ENCODE measurements at regions not wholly inside any gene's neighbourhood (a gene's known extent, or its start where the extent isn't known, plus 50 kb on each side); places are given as distances from the start of the nearest gene placed in this dataset.

DNA sequence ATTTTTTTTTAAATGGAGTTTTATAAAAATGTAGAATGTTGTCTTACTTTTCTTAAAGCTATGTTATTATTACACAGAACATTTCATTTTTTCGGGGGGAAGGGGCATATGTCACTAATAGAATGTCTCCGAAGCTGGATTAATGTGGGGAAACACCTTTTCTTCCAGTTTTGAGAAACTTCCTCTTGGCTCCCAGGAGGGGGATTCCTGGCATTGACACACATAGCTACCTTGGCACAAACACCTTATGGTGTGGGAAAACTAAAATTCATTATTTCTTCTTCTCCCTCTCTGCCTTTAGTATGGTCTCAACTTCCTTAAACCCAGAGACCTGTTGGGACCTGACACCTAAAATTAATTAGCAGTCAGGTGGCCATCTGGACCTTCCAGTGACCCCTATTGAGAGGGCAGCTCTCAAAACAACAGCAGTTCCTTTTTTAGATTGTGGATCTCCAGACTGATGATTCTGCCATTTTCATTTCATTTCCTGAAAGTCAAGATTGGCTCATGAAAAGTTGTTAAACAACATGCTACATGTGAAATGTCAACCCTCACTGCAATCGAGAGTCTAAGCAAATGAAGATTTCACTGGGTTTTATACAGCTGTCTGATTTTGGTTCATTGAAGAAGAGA lies 70.1 kb upstream of the EDEM3 start:
- Histone ChIP-seq H3F3A (replicated peaks; ENCODE audit: low read depth) (no peaks in the 10 kb centered on the region), H3K4me2 (no peak overlapping the region), H3K27ac (ENCODE audit: low read depth) (no peak overlapping the region), H3K4me3 (no peak overlapping the region), H3K4me1 (ENCODE audit: insufficient read depth) (no peaks in the 10 kb centered on the region), H3K79me2 (replicated peaks; ENCODE audit: insufficient read depth) (no peaks in the 10 kb centered on the region), H3K9me2 (ENCODE audit: insufficient read depth) (no peaks in the 10 kb centered on the region), H3K36me3 (ENCODE audit: insufficient read depth) (no peaks in the 10 kb centered on the region; the same call in 1 of the 2 replicates), H3K27me3 (ENCODE audit: insufficient read depth) (no peaks in the 10 kb centered on the region), H2AFZ (no peak overlapping the region), H4K20me1 (replicated peaks; ENCODE audit: insufficient read depth) (no peaks in the 10 kb centered on the region)
- DNase-seq (ENCODE audit: low spot score) (no peak), ATAC-seq (no peak)
- TF ChIP-seq EZH2 (IDR thresholded peaks at IDR 0.05; ENCODE audit: low read depth, unreplicated experiment): no peak
- no peak for TF ChIP-seq STAT1 (IDR thresholded peaks at IDR 0.05; ENCODE audit: unreplicated experiment)
- TF ChIP-seq ZNF114 (CRISPR knock-in tag; IDR thresholded peaks at IDR 0.05): no peak
- no peak for TF ChIP-seq ZNF462 (CRISPR knock-in tag; IDR thresholded peaks at IDR 0.05)
- TF ChIP-seq, protein P1, sequence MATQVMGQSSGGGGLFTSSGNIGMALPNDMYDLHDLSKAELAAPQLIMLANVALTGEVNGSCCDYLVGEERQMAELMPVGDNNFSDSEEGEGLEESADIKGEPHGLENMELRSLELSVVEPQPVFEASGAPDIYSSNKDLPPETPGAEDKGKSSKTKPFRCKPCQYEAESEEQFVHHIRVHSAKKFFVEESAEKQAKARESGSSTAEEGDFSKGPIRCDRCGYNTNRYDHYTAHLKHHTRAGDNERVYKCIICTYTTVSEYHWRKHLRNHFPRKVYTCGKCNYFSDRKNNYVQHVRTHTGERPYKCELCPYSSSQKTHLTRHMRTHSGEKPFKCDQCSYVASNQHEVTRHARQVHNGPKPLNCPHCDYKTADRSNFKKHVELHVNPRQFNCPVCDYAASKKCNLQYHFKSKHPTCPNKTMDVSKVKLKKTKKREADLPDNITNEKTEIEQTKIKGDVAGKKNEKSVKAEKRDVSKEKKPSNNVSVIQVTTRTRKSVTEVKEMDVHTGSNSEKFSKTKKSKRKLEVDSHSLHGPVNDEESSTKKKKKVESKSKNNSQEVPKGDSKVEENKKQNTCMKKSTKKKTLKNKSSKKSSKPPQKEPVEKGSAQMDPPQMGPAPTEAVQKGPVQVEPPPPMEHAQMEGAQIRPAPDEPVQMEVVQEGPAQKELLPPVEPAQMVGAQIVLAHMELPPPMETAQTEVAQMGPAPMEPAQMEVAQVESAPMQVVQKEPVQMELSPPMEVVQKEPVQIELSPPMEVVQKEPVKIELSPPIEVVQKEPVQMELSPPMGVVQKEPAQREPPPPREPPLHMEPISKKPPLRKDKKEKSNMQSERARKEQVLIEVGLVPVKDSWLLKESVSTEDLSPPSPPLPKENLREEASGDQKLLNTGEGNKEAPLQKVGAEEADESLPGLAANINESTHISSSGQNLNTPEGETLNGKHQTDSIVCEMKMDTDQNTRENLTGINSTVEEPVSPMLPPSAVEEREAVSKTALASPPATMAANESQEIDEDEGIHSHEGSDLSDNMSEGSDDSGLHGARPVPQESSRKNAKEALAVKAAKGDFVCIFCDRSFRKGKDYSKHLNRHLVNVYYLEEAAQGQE (IDR thresholded peaks at IDR 0.05; ENCODE audit: unreplicated experiment): no peak
- TF ChIP-seq ETS1 (IDR thresholded peaks at IDR 0.05): no peak
- TF ChIP-seq NANOG (IDR thresholded peaks at IDR 0.05; ENCODE audit: borderline replicate concordance): no peak
- TF ChIP-seq ZNF331 (CRISPR knock-in tag; IDR thresholded peaks at IDR 0.05; ENCODE audit: low read depth): no peak
- TF ChIP-seq JUNB (IDR thresholded peaks at IDR 0.05; ENCODE audit: unreplicated experiment): no peak
- no peak for TF ChIP-seq CREB1 (CRISPR knock-in tag; IDR thresholded peaks at IDR 0.05; ENCODE audit: low read depth)
- TF ChIP-seq, protein P2, sequence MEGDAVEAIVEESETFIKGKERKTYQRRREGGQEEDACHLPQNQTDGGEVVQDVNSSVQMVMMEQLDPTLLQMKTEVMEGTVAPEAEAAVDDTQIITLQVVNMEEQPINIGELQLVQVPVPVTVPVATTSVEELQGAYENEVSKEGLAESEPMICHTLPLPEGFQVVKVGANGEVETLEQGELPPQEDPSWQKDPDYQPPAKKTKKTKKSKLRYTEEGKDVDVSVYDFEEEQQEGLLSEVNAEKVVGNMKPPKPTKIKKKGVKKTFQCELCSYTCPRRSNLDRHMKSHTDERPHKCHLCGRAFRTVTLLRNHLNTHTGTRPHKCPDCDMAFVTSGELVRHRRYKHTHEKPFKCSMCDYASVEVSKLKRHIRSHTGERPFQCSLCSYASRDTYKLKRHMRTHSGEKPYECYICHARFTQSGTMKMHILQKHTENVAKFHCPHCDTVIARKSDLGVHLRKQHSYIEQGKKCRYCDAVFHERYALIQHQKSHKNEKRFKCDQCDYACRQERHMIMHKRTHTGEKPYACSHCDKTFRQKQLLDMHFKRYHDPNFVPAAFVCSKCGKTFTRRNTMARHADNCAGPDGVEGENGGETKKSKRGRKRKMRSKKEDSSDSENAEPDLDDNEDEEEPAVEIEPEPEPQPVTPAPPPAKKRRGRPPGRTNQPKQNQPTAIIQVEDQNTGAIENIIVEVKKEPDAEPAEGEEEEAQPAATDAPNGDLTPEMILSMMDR (conservative IDR thresholded peaks at IDR 0.05; ENCODE audit: low read depth in 2 of 2): no peak
- no peak for TF ChIP-seq EZH2phosphoT487 (IDR thresholded peaks at IDR 0.05; ENCODE audit: unreplicated experiment)
- no peak for TF ChIP-seq POLR2AphosphoS5 (IDR thresholded peaks at IDR 0.05; ENCODE audit: low read depth)
- no peak overlapping the region for H3K4me3 Mint-ChIP-seq
- peaks cover 17% of the 10 kb centered on the region for H3K36me3 Mint-ChIP-seq (ENCODE audit: low read depth)
- H3K4me1 Mint-ChIP-seq: peaks cover 3% of the 10 kb centered on the region; the same call in 2 of the 3 replicates
- H3K9me3 Mint-ChIP-seq: no peaks in the 10 kb centered on the region
- H3K27ac Mint-ChIP-seq: no peak overlapping the region
- H3K27me3 Mint-ChIP-seq (ENCODE audit: insufficient read depth, low read depth, poor library complexity): peaks cover 2% of the 10 kb centered on the region
